Sigmoid colon (tissue), 6 donors: ENCODE measurements at regions not wholly inside any gene's neighbourhood (a gene's known extent, or its start where the extent isn't known, plus 50 kb on each side); places are given as distances from the start of the nearest gene placed in this dataset.
"Not testable (repeated sequence)": the region's sequence is repeated elsewhere in the genome, so short reads cannot be mapped to it uniquely, and the experiment has no call there.

Experiments used
- DNase-seq: peaks from one replicate; pipeline ENCODE4 v3.0.0-alpha.2; 2019
- H3K27ac ChIP-seq, 4 donors: fragments of 200-600 bp; sonication (generic); one replicate each; pipeline ENCODE4 v1.5.1; 2016 to 2019; ENCODE audit warnings: mild to moderate bottlenecking in 1 of 4
- H3K27me3 ChIP-seq, 3 donors: fragments of 200-600 bp; sonication (generic); one replicate each; pipeline ENCODE4 v1.5.1; 2019; ENCODE audit warnings: mild to moderate bottlenecking in 1 of 3
- H3K36me3 ChIP-seq, 4 donors: fragments of 200-600 bp; sonication (generic); one replicate each; pipeline ENCODE4 v1.5.1; 2016 to 2019
- H3K4me1 ChIP-seq, 4 donors: fragments of 200-600 bp; sonication (generic); one replicate each; pipeline ENCODE4 v1.5.1; 2017 to 2019
- H3K4me3 ChIP-seq, 4 donors: fragments of 200-600 bp; sonication (generic); one replicate each; pipeline ENCODE4 v1.5.1; 2017 to 2019; ENCODE audit warnings: mild to moderate bottlenecking in 2 of 4, moderate library complexity in 1 of 4
- H3K9me3 ChIP-seq, 4 donors: fragments of 200-600 bp in 3 of 4; sonication (generic) in 3 of 4; one replicate each; pipeline versions ENCODE4 v1.5.1 to v1.6.1; 2013 to 2019
- EP300 ChIP-seq, 4 donors: sonication (generic); formaldehyde crosslinking; IDR thresholded peaks; one replicate each; pipeline ENCODE4 v1.6.1; 2017; ENCODE audit warnings: antibody characterized with exemption in 4 of 4
- POLR2A ChIP-seq, 2 donors: fragments of 450-650 bp; IDR thresholded peaks; one replicate each; pipeline ENCODE4 v1.6.1; 2016; ENCODE audit warnings: antibody characterized with exemption in 2 of 2, mild to moderate bottlenecking in 2 of 2, moderate library complexity in 2 of 2
- POLR2AphosphoS5 ChIP-seq, 4 donors: sonication (generic); formaldehyde crosslinking; IDR thresholded peaks; one replicate each; pipeline ENCODE4 v1.6.1; 2017; ENCODE audit warnings: antibody characterized with exemption in 4 of 4
- WGBS, 2 donors: extraction: QIAGEN DNeasy Blood & Tissue Kit; methylation state at CpG; one replicate each; pipeline ENCODE4 v1.1.7; 2013; 5-methylcytosine and 5-hydroxymethylcytosine counted together
- intact Hi-C: fragments of 100-400 bp; cut with DNase I; formaldehyde crosslinking; loops from one replicate; pipeline ENCODE4 v1.15.1; 2023
- TF ChIP-seq, protein P1 (sequence below), 4 experiments: fragments of 450-650 bp in 3 of 4; fragments of 200-600 bp in 1 of 4; IDR thresholded peaks; one replicate each; pipeline ENCODE4 v1.5.1; 2016 to 2019; ENCODE audit warnings: antibody characterized with exemption in 4 of 4, mild to moderate bottlenecking in 3 of 4, moderate library complexity in 2 of 4
- donor health status: healthy with polysubstance abuse.
- donor health status: healthy.

DNA sequence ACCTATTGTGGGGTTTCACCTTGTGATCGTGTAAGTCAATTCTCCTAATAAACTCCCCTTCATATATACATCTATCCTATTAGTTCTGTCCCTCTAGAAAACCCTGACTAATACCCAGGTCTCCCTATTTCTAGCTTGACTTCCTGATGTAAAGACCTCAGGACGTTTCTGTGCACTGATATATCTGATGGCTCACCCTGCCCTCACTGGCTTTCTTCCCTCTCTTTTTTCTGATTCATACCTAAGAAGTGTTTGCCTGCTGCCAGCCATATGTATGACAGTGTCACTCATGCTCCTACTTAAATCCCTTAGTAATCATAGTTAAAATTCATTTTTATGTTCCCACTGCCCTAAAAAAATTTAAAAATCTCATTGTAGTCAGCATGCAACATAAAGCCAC lies 124.8 kb upstream of the CCNG1 start:
- 63 to 73% methylated on average over 2 of the region's 2 CpGs for WGBS, 2 donors
- intact Hi-C loops = no loop called here

DNA sequence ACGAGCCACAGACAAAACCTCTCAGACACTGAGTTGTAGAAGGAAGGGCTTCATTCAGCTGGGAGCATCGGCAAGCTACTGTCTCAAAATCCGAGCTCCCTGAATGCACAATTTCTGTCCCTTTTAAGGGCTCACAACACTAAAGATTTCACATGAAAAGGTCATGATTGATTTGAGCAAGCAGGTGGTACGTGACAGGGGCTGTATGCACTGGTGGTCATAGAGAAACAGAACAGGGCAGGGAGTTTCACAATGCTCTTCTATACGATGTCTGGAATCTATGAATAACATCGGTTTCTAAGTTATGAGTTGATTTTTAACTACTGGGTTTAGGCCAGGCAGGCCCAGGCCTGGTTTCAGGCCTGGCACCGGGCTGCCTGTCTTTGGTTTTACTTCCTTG lies 124.3 kb upstream of the CCNG1 start:
- H3K4me3 ChIP-seq, H3K36me3 ChIP-seq, H3K9me3 ChIP-seq, H3K4me1 ChIP-seq, H3K27ac ChIP-seq, H3K27me3 ChIP-seq, DNase-seq, intact Hi-C loops: not testable (repeated sequence)
- WGBS, 2 donors = 78 to 89% methylated on average over 7 of the region's 7 CpGs

More for the DNA sequence above, 124.8 kb upstream of the CCNG1 start:
- H3K4me1 ChIP-seq = no peaks in the 10 kb centered on the region
- H3K9me3 ChIP-seq = peaks cover 0 to 3% (median 0%) of the 10 kb centered on the region in 4 donors
- no peaks in the 10 kb centered on the region for H3K36me3 ChIP-seq
- TF ChIP-seq POLR2A (IDR thresholded peaks at IDR 0.05) (no peak), EP300 (IDR thresholded peaks at IDR 0.05) (no peak)
- TF ChIP-seq, protein P1, sequence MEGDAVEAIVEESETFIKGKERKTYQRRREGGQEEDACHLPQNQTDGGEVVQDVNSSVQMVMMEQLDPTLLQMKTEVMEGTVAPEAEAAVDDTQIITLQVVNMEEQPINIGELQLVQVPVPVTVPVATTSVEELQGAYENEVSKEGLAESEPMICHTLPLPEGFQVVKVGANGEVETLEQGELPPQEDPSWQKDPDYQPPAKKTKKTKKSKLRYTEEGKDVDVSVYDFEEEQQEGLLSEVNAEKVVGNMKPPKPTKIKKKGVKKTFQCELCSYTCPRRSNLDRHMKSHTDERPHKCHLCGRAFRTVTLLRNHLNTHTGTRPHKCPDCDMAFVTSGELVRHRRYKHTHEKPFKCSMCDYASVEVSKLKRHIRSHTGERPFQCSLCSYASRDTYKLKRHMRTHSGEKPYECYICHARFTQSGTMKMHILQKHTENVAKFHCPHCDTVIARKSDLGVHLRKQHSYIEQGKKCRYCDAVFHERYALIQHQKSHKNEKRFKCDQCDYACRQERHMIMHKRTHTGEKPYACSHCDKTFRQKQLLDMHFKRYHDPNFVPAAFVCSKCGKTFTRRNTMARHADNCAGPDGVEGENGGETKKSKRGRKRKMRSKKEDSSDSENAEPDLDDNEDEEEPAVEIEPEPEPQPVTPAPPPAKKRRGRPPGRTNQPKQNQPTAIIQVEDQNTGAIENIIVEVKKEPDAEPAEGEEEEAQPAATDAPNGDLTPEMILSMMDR (IDR thresholded peaks at IDR 0.05) = no peak
- H3K4me3 ChIP-seq = no peak overlapping the region
- H3K27ac ChIP-seq = no peak overlapping the region
- DNase-seq = no peak
- H3K27me3 ChIP-seq = no peaks in the 10 kb centered on the region

DNA sequence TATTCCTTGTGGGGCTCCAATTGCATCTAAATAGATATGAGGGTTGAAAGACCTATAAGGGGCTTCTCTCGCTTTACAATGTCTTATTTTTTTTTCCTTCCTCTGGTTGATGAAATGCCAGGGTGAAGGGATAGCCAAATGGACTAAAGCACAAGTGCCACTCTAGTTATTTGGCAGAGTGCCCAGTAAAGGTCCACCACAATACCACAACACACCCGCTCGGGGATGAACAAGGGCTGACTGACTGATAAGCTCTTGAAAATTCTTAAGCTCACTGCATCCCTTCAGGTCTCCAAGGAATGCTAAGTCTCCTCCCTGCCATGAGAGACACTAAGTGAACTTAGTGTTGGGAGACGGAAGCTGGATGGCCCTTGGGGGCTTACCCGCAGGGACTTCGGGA lies 121.0 kb upstream of the CCNG1 start:
- intact Hi-C loops, H3K9me3 ChIP-seq, H3K4me3 ChIP-seq, H3K27ac ChIP-seq, H3K27me3 ChIP-seq, DNase-seq, H3K36me3 ChIP-seq, H3K4me1 ChIP-seq: not testable (repeated sequence)
- 90 to 94% methylated on average over 6 of the region's 6 CpGs for WGBS, 2 donors

DNA sequence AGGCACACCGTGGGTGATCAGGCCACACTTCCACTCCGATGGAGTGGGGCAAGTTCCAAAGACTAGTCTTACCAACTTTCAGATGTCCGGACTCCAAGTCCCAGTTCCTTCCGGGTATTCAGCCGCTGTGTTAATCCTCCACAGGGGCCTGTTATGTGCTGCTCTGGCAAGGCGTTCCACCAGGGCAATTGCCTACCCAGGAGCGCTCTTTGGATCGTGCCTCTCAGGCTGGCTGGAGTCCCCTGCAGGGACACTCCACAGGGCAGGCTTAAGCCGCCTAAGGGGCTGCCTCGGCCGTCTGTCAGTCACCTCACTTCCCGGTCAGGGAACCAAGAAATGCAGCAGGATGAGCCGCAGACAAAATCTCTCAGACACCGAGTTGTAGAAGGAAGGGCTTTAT lies 118.7 kb upstream of the CCNG1 start:
- no peaks in the 10 kb centered on the region for H3K9me3 ChIP-seq
- DNase-seq = no peak
- no peak overlapping the region for H3K4me3 ChIP-seq
- WGBS, 2 donors = 92 to 96% methylated on average over 14 of the region's 14 CpGs
- no peaks in the 10 kb centered on the region for H3K27me3 ChIP-seq
- H3K27ac ChIP-seq = no peak overlapping the region
- TF ChIP-seq EP300 (IDR thresholded peaks at IDR 0.05) = no peak
- TF ChIP-seq, protein P1 (IDR thresholded peaks at IDR 0.05) = no peak
- no peak for TF ChIP-seq POLR2AphosphoS5 (IDR thresholded peaks at IDR 0.05)
- no peak for TF ChIP-seq POLR2A (IDR thresholded peaks at IDR 0.05)
- intact Hi-C loops = no loop called here
- no peaks in the 10 kb centered on the region for H3K4me1 ChIP-seq
- no peaks in the 10 kb centered on the region for H3K36me3 ChIP-seq

DNA sequence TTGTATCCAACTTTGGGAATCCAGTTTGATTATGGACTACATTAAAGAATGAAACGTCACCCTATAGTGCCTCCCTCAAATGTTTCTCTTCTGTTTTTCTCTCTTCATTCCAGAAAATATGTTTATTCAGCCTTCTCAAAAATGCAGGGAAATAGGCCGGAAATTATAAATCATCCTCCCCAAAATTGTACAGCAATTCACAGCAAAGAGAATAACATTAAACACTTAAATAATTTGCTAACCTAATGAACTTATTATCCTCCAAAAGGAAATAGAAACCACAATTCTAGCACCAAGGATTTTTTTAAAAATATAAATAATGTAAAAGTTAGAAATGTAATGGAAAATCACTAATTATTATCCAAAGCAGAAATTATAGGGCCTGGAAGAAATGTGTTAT lies 115.9 kb upstream of the CCNG1 start:
- intact Hi-C loops = no loop called here
- TF ChIP-seq POLR2A (IDR thresholded peaks at IDR 0.05) (no peak), EP300 (IDR thresholded peaks at IDR 0.05) (no peak), POLR2AphosphoS5 (IDR thresholded peaks at IDR 0.05) (no peak)
- TF ChIP-seq, protein P1 (IDR thresholded peaks at IDR 0.05) = no peak
- H3K27me3 ChIP-seq = no peaks in the 10 kb centered on the region
- no peak for DNase-seq
- no peak overlapping the region for H3K27ac ChIP-seq
- no peaks in the 10 kb centered on the region for H3K36me3 ChIP-seq
- no peaks in the 10 kb centered on the region for H3K9me3 ChIP-seq
- H3K4me1 ChIP-seq = no peaks in the 10 kb centered on the region
- 85% methylated on average over 2 of the region's 2 CpGs for WGBS, 2 donors
- no peak overlapping the region for H3K4me3 ChIP-seq

DNA sequence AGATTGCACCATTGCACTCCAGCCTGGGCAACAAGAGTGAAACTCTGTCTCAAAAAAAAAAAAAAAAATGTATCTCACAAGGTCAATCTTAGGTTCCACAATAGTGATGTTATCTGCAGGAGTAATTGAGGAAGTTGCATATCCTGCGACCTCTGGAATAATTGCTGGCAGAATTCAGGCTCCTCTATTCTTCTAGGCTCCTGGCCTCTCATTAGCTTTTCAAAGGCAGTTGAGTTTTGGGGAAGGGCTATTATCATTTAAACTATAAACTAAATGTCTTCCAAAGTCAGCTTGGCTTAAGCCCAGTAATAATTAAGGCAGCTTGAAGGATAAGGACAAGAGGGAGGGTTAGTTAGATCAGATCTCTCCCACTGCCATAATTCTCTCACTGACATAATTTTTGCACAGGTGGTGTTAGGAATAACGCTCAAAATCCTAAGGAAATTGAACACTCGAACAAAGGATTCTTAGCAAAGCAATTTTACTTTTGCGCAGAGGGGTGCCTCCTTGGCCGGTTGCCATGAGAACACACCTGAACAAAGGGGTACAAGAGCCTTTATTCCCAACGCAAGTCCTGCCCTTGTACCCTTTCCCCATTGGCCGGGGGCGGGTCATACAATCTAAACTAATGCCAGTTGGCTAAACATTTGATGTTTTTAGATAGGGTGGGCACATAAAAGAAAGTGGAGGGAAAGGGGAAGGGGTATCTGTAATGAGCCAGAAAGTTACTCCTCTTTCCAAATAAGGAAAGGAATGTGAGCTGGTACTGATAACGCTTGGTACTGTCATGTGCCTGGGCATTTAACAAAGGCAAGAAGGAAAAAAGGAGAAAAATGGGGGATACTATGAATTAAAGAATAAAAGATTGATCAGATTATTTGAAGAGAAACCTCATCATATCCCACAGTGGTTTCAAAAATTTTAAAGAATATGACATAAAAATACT lies 106.4 kb upstream of the CCNG1 start:
- H3K4me3 ChIP-seq = no peak overlapping the region
- DNase-seq = no peak
- 74 to 78% methylated on average over 9 of the region's 9 CpGs for WGBS, 2 donors
- H3K4me1 ChIP-seq = no peaks in the 10 kb centered on the region
- no peaks in the 10 kb centered on the region for H3K36me3 ChIP-seq
- intact Hi-C loops = no loop called here
- H3K27me3 ChIP-seq = no peaks in the 10 kb centered on the region
- no peaks in the 10 kb centered on the region for H3K9me3 ChIP-seq
- H3K27ac ChIP-seq = no peak overlapping the region
- TF ChIP-seq, protein P1 (IDR thresholded peaks at IDR 0.05) = no peak
- TF ChIP-seq POLR2A (IDR thresholded peaks at IDR 0.05) = no peak
- no peak for TF ChIP-seq POLR2AphosphoS5 (IDR thresholded peaks at IDR 0.05)
- no peak for TF ChIP-seq EP300 (IDR thresholded peaks at IDR 0.05)

DNA sequence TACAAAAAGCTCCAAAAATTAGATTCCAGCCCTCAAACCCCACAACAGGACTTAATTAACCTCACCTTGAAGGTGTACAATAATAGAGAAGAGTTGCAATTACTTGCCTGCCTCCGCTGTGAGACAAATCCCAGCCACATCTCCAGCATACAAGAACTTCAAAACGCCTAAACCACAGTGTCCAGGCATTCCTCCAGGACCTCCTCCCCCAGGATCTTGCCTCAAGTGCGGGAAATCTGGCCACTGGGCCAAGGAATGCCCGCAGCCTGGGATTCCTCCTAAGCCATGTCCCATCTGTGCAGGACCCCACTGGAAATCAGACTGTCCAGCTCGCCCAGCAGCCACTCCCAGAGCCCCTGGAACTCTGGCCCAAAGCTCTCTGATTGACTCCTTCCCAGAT lies 101.3 kb upstream of the CCNG1 start:
- 69 to 70% methylated on average over 5 of the region's 5 CpGs for WGBS, 2 donors
- H3K4me3 ChIP-seq, intact Hi-C loops, H3K4me1 ChIP-seq, H3K27ac ChIP-seq, H3K9me3 ChIP-seq, H3K27me3 ChIP-seq, DNase-seq, H3K36me3 ChIP-seq: not testable (repeated sequence)
